DND-41 (cell line): ENCODE measurements at regions not wholly inside any gene's neighbourhood (a gene's known extent, or its start where the extent isn't known, plus 50 kb on each side); places are given as distances from the start of the nearest gene placed in this dataset.

Experiments
- ATAC-seq: fragments of 200-7000 bp; cut with Tn5 transposase; 3 replicates; pipeline ENCODE4 v1.9.1; 2021; ENCODE audit warnings: low read depth; ENCODE audit not compliant: insufficient read depth
- DNase-seq: peaks from one replicate; pipeline ENCODE4 v3.0.0-alpha.2; 2020
- H2AFZ ChIP-seq: 2 replicates; pipeline ENCODE4 v1.6.0; 2012; ENCODE audit warnings: low read depth, low read length
- H3K27ac ChIP-seq: 2 replicates; pipeline ENCODE4 v1.5.1; 2012; ENCODE audit warnings: low read length, inconsistent platforms
- H3K27me3 ChIP-seq: fragments of 200-600 bp; sonication (generic); 2 replicates; pipeline ENCODE4 v1.6.0; 2012; ENCODE audit warnings: low read length, mild to moderate bottlenecking, inconsistent platforms; ENCODE audit not compliant: insufficient read depth, poor library complexity
- H3K36me3 ChIP-seq: 2 replicates; pipeline ENCODE4 v1.5.1; 2012; ENCODE audit warnings: low read length, inconsistent platforms; ENCODE audit not compliant: insufficient read depth
- H3K4me1 ChIP-seq: 2 replicates; pipeline ENCODE4 v1.5.1; 2012; ENCODE audit warnings: mild to moderate bottlenecking, low read length; ENCODE audit not compliant: insufficient read depth
- H3K4me2 ChIP-seq: 2 replicates; pipeline ENCODE4 v1.6.0; 2012; ENCODE audit warnings: mild to moderate bottlenecking, moderate library complexity, low read length, inconsistent platforms; ENCODE audit not compliant: insufficient read depth
- H3K4me3 ChIP-seq, 2 experiments: fragments of 200-600 bp in 1 of 2; shearing (Covaris generic) in 1 of 2; 2 replicates each; pipeline ENCODE4 v1.5.1; 2012 to 2016; ENCODE audit warnings: inconsistent platforms in 2 of 2, low read length in 2 of 2, mild to moderate bottlenecking in 2 of 2, low read depth in 1 of 2, moderate library complexity in 1 of 2
- H3K79me2 ChIP-seq: 2 replicates; pipeline ENCODE4 v1.6.0; 2012; ENCODE audit warnings: low read length, inconsistent platforms; ENCODE audit not compliant: insufficient read depth
- H3K9ac ChIP-seq: 2 replicates; pipeline ENCODE4 v1.6.0; 2012; ENCODE audit warnings: low read depth, mild to moderate bottlenecking, inconsistent platforms, low read length, moderate library complexity
- H3K9me3 ChIP-seq: 2 replicates; pipeline ENCODE4 v1.5.1; 2012; ENCODE audit warnings: low read length, moderate library complexity, mild to moderate bottlenecking, inconsistent platforms; ENCODE audit not compliant: insufficient read depth, severe bottlenecking
- H4K20me1 ChIP-seq: 2 replicates; pipeline ENCODE4 v1.6.0; 2012; ENCODE audit warnings: low read length; ENCODE audit not compliant: insufficient read depth
- CTCF ChIP-seq: IDR thresholded peaks from 2 replicates; pipeline ENCODE4 v1.5.1; 2012; ENCODE audit warnings: borderline replicate concordance, low read length, moderate library complexity, mild to moderate bottlenecking; ENCODE audit not compliant: poor library complexity, severe bottlenecking; ENCODE audit errors: extremely low read depth
- EZH2 ChIP-seq: IDR thresholded peaks from 3 replicates; pipeline ENCODE4 v1.6.1; 2012; ENCODE audit warnings: borderline replicate concordance, low read depth, mild to moderate bottlenecking, moderate library complexity, low read length, inconsistent platforms; ENCODE audit not compliant: severe bottlenecking

DNA sequence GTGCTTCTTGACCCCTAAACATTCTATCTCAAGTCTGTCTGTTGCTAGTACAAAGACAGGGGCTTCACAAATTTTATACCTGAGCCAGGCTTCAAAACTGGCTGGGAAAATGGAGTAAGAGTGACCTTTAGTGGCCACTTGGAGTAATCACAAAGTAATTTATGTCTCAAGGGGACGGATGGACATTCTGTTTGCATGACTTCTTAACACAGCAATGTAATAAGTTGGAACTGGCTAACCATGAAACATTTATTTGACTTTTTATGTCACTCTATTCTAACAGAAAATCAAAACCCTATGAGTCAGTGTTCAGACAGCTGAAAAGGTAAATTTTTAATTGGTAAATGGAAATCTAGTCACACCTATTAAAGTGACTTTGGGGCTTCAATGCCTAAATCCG lies 600.6 kb downstream of the ANKRD50 start:
- Histone ChIP-seq H3K79me2 (no peaks in the 10 kb centered on the region), H3K36me3 (no peaks in the 10 kb centered on the region), H3K4me3 (no peak overlapping the region), H3K4me1 (no peaks in the 10 kb centered on the region), H2AFZ (no peak overlapping the region), H3K9ac (no peak overlapping the region), H3K27ac (no peak overlapping the region), H3K4me2 (no peak overlapping the region), H3K9me3 (no peaks in the 10 kb centered on the region), H3K27me3 (no peaks in the 10 kb centered on the region), H4K20me1 (no peaks in the 10 kb centered on the region)
- ATAC-seq (no peak), DNase-seq (no peak)
- TF ChIP-seq EZH2 (no peak), CTCF (no peak)

GRCh38 chr4:124118061-124118460 lies 594.5 kb downstream of the ANKRD50 start:
- Histone ChIP-seq H3K79me2 (no peaks in the 10 kb centered on the region), H3K36me3 (no peaks in the 10 kb centered on the region), H3K4me2 (no peak overlapping the region), H3K9ac (no peak overlapping the region), H3K4me3 (no peak overlapping the region), H3K27me3 (no peaks in the 10 kb centered on the region), H4K20me1 (no peaks in the 10 kb centered on the region), H3K27ac (no peak overlapping the region), H2AFZ (no peak overlapping the region), H3K9me3 (no peaks in the 10 kb centered on the region), H3K4me1 (no peaks in the 10 kb centered on the region)
- ATAC-seq (no peak), DNase-seq (no peak)
- TF ChIP-seq EZH2 (no peak), CTCF (no peak)

- ATAC-seq (no peak), DNase-seq (no peak)
- H3K36me3 ChIP-seq = no peaks in the 10 kb centered on the region
- H3K9ac ChIP-seq = no peak overlapping the region
- H3K9me3 ChIP-seq = no peaks in the 10 kb centered on the region
- no peaks in the 10 kb centered on the region for H3K79me2 ChIP-seq
- no peaks in the 10 kb centered on the region for H3K27me3 ChIP-seq
- H3K4me2 ChIP-seq = no peak overlapping the region
- H3K4me3 ChIP-seq = no peak overlapping the region
- H4K20me1 ChIP-seq = no peaks in the 10 kb centered on the region
- no peaks in the 10 kb centered on the region for H3K4me1 ChIP-seq
- no peak overlapping the region for H2AFZ ChIP-seq
- TF ChIP-seq CTCF = no peak
- no peak for TF ChIP-seq EZH2
- no peak overlapping the region for H3K27ac ChIP-seq
These were observed 591.0 kb downstream of the ANKRD50 start for GRCh38 chr4:124121461-124121971.

DNA sequence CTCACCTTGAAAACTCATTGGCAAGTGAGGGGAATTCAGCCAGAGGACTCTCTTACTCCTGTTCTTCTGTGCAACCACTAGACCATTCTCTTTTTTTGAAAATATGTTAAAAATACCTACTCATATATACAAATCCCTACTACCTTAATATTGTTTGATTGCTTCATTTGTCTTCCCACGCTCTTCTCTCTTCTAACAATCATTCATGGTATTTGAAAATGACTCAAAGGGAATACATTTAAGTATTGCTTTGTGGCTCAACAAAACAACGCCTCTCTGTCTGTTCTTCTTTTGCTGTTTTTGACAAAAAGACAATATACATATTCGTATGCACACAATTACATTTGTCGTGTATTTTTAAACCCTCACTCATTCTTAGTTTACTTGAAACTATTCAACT lies 589.4 kb downstream of the ANKRD50 start:
- DNase-seq (no peak), ATAC-seq (no peak)
- Histone ChIP-seq H3K27ac (no peak overlapping the region), H3K79me2 (no peaks in the 10 kb centered on the region), H3K4me3 (no peak overlapping the region), H3K9ac (no peak overlapping the region), H4K20me1 (no peaks in the 10 kb centered on the region), H3K9me3 (no peaks in the 10 kb centered on the region), H2AFZ (no peak overlapping the region), H3K27me3 (no peaks in the 10 kb centered on the region), H3K4me1 (no peaks in the 10 kb centered on the region), H3K4me2 (no peak overlapping the region), H3K36me3 (no peaks in the 10 kb centered on the region)
- no peak for TF ChIP-seq CTCF
- TF ChIP-seq EZH2 = no peak
